GM21360 (cell line): ENCODE measurements at regions not wholly inside any gene's neighbourhood (a gene's known extent, or its start where the extent isn't known, plus 50 kb on each side); places are given as distances from the start of the nearest gene placed in this dataset.

Source experiments
- ATAC-seq: cut with Tn5 transposase; IDR thresholded peaks from one replicate; pipeline ENCODE4 v1.9.1; 2021; ENCODE audit warnings: mild to moderate bottlenecking, moderate library complexity; ENCODE audit not compliant: unreplicated experiment

DNA sequence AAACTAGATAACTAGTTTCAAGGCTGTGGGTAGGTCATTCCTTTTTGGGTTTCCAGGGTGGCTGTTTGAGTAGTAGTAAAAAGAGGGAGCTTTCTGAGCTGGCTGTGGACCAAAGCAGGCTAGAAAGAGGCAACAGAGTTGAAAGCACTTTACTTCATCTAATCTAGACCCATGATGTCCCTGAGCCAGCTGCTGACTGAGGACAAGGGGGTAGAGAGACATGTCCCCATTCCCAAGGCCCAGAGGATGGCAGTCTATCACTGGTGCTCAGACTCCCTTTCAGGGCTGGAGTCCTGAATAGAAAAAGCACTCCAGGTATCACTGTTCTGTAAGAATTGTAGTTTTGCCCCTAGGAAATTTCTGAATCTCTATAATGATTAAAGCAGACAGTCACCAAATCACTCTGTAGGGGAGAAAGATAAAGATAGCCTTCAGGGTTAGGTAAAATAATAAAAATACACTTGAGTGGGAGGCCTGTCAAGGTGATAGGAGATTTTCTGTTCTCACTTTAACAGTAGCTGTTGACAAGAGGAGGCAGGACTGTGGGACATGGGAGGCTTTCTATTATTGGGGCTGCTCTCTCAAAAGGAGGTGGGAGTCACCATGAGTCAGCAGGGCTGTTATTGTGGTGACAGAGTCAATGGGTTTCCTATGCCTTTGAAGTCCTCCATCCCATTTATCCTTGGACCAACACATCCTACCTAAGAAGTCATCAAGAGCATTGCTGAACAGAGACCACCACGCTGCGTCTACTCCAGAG lies 190.2 kb upstream of the MPHOSPH6 start:
- no peak for ATAC-seq

DNA sequence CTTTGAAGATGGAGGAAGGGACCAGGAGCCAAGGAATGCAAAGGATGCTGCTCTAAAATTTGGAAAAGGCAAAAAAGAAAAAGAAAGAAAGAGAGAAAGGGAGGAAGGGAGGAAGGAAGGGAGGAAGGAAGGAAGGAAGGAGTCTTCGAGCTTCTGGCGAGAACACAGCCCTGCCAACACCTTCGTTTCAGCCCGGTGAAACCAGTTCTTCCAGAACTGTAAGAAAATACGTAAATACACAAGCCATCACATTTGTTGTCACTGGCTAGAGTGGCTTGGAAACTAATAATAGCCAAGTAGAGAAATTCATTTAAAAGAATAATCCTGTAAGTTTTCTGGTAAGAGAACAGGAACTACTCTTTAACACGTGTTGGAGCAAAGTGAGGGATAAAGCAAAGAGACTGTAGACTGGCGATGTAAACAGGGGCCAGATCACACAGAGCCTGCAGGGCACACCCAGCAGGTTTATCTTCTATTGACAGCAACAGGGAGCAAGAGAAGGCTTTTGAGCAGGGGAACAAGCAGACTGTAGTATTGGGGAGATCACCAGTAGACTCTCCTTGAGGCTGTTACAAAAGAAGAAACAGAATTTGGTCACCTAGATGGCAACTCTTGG lies 188.7 kb upstream of the MPHOSPH6 start:
- no peak for ATAC-seq

DNA sequence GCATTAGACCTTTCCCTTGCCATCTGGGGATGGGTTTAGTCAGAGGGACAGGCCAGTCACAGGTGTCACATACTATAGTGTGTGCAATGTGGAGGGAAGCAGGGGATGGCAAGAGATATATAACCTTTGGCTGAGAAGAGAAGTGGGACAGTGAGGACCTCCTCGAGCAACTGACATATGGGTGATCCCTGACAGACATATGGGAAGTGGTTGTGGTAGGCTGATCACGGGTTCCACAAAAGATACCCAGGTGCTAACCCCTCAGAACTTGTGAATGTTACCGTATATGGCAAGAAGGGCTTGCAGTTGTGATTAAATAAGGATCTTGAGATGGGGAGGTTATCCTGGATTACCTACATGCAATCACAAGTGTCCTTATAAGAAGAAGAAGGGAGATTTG lies 188.1 kb upstream of the MPHOSPH6 start:
- ATAC-seq: no peak

DNA sequence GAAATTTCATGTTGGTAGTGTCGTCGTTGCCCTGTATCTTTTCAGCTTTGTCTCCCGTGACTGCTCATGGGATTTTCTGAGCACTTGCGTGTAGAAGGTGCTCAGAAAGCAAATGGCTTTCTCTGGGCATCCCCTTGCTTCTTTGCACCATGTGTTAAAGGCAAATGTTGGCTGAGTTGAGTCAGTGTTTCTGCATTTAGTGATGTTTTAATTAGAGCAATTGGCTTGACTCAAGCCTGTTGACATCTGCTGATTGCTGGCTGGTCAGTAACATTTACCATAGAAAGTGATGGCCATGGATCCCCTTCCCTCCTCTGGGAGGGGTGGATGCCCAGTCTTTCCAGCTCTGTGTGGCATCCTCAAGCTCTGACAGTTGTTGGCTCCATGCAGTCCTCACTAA lies 187.2 kb upstream of the MPHOSPH6 start:
- no peak for ATAC-seq

DNA sequence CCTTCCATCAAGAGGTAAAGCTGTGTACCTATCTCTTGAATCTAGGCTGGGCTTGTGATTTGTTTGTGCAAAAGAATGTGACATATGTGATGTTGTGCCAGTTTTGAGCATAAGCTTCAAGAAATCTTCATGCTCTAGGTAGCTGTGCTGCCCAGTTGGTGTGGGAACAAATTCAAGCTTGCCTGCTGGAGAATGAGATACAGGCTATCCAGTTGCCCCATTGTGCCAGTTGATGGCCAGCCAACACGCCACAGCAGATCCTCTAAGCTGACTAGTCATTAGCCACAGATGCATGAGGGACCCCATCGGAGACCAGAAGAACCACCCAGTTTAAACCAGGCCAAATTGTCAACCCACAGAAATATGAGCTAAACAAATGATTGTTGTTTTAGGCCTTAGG lies 180.5 kb upstream of the MPHOSPH6 start:
- ATAC-seq: no peak

DNA sequence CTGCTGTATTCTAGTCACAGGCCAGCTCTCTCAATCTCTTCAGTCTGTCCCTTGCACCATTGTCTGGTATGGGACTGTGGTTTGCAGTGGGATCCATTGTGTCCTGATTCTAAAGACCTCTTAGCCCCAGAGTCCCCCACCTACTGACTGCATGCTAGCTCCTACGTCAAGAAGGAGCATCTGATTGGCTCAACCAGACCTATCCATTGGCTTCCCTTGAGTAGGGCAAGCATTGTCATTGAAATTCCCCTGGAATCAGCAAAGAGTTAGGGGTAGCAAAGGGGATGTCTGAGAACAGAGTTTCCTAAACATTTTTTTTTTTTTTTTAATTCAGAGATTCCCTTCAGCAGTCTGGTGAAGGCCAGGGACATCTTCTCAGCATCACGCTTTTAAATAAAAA lies 175.3 kb upstream of the MPHOSPH6 start:
- no peak for ATAC-seq

DNA sequence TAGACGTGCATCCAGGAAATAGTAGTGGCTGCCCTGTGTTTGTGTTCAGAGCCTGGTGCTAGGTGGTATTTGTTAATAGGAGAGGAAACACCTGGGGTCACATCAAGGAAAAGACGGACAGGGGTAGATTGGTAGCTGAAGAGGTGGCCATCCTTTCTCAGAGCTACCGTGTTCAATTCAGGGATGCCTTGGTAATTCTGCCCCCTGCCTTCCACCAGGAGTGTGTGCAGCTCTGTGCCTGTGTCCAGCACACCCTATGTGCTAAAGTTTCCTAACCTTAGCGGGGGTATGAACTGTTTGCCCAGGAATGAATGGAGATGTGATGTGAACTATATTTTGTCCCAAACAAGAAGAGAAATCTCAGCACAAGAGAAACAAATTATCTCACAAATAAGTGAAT lies 174.1 kb upstream of the MPHOSPH6 start:
- no peak for ATAC-seq

DNA sequence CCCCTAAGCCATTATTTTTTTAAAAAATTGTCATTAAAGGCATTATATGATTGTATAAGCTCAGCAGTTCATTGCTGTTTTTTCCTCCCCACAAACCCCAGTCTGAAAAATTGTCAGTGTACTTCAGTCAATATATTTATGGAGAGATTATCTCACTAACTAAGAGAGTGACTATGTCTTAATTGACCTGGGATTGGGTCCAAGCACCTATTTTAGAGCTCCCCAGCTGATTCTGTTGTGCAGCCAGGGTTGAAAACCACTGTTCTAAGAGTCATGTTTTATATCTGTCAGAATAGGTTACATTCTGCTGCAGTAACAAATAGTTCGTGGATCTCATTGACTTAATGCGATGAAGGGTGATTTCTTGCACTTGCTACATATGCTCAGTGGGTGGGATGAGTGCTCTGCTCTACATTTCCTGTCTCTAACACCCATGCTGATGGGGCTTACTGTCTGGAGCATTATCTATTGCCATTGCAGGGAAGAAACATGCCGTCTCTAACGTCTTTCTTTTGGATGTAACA lies 171.2 kb upstream of the MPHOSPH6 start:
- no peak for ATAC-seq

DNA sequence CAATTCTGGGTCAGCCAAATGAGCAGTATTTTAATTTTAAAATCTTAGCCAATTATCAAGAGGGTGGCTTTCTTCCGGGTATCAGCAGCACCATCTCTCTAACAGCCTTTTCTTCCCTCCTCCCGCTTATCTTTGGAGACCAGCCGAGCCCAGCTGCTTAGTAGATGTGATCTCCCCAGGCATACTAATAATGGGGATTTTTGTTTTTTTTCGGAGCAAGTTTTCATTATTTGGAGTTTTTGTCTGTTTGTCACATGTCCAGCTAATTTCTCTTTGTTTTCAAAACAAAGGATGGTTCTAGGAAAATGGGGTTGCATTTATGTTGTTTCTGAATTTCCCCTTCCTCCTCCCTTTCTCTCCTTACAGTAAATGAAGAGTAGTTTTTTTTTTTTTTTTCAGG lies 170.5 kb upstream of the MPHOSPH6 start:
- ATAC-seq: no peak

DNA sequence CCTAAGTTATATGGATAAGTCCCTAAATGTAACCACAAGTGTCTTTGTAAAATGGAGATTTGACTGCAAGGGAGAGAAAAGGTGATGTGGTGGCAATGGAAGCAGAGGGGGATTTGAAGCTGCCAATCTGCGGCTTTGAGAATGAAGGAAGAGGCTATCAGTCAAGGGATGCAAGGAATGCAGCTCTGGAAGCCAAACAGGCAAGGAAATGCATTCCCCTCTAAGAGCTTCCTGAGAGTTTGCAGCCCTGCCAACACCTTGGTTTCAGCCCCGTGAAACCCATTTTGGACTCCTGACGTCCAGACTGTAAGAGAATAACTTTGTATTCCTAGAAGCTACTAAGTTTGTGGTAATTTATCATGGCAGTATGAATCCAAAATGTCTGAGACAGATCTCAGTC lies 167.3 kb upstream of the MPHOSPH6 start:
- ATAC-seq: no peak

DNA sequence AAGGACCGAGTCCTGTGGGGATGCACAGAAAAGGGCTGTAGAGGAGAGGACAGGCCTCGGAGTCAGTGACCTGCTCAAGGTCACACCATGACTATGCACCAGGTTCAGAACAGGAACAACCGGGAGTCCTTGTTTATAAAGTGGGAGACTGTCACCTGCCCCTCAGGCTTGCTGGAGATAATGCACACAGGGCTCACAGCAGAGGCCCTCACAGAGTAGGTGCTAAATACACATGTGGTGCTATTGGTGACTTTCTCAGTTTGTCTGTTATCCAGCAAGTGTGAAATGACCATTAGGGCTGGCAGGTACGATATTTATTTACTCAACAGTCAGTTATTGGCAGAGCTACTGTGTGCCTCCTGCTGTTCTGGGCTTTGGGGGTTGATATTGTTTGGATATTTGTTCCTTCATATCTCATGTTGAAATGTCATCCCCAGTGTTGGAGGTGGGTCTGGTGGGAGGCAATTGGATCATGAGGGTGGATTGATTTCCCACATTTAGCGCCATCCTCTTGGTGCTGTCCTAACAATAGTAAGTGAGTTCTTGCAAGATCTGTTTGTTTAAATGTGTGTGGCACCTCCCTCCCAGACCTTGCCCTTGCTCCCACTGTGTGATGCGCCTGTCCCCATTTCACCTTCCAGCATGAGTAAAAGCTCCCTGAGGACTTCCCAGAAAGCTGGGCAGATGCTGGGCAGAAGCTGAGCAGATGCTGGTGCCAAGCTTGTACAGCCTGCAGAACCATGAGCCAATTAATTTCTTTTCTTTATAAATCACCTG lies 162.1 kb upstream of the MPHOSPH6 start:
- ATAC-seq: no peak

DNA sequence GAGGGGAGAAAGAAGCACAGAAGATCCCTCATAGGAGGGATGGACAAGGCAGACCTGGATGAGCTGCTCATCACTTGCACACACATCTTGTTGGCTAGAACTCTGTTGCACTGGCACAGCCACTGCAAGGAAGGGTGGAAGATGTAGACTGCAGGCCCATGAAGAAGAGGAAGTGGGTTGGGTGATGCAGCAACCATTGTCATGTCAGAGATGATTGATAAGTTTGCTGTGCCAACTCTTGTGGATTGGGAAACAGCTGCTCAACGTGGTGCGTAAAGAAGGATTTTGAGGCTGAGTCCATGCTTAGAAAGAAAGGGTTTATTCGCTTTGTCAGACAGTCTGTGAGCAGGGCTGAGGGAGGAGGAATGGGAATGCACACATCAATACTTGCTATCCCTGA lies 161.4 kb upstream of the MPHOSPH6 start:
- ATAC-seq: no peak

DNA sequence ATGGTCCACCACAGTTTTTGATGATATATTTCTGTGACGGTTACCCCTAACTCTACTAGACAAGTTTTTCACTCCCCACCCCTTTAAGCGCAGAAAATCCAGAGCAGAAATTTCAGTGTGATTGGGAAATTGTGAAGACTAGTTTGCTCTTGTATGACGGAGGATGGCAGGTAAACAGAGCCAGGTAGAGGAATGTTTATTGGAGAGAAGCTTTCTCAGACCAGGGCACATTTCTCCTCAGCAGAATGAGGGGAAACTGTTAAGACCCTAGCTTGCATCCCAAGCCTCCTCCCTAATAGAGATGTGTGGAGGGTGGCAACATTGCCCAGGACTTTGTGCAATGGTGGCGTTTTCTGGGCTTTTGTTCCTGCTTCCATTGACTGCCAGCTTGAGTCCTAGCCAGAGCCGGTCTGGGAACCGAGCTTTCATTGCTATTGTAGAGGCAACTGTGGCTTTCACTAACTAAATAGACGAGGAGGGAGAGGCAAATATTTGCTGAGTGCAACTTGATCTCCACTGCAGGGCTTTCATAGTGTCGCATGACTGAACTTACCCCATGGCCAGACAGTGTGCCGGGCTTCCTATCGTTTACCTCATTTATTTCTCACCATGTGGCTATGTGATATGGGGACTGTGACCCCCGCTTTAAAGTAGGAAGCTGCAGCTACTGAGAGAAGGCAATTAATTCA lies 159.6 kb upstream of the MPHOSPH6 start:
- no peak for ATAC-seq

DNA sequence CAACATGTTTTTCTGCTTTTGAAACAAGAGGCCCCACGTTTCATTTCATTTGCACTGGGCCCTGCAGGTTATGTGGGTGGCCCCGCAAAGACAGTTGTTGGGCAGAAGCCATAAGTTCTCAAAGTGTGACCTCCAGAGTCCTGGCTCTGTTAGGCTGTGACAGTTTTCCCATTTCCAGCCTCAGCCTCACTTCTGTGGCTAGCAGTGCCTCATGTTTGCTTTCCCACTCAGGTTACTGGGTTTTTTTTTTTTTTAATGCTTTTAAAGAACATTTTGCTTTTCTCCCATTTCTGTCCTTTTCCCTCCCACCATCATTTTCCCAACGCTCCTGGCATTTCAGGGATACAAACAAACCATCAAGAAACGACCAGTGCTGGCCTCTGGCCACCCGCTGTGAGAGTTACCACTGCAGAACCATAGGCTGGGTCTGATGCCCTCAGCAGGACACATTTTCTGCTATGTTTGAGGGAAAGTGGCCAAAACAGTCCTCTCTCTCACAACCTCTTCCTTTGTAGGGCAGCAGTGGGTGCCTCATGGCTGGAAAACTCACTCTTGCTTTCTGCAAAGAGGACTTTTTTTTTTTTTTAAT lies 159.0 kb upstream of the MPHOSPH6 start:
- no peak for ATAC-seq

DNA sequence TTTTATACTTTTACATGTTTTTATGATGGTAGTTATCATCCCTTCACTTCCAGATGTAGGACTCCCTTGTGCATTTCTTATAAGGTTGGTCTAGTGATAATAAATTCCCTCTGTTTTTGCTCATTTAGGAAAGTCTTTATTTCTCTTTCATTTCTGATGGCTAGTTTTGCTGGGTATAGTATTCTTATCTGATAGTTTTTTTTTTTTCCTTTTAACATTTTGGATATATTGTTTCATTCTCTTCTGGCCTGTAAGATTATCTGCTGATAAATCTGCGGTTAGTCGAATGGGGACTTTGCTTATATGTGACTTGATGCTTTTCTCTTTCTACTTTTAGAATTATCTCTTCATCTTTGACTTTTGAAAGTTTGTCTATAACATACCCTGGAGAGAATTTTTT lies 153.1 kb upstream of the MPHOSPH6 start:
- ATAC-seq: no peak

DNA sequence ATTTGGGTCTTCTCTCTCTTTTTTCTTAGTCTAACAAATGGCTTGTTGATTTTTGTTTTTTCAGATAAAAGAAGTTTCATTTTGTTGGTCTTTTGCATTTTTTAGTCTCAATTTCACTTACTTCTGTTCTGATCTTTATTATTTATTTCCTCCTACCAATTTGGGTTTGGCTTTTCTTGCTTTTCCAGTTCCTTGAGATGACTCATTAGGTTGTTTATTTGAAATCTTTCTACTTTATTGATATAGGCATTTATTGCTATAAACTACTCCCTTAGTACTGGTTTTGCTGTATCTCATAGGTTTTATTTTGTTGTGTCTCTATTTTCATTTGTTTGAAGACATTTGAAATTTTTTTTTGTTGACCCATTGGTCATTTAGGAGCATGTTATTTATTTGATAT lies 152.2 kb upstream of the MPHOSPH6 start:
- ATAC-seq: no peak

DNA sequence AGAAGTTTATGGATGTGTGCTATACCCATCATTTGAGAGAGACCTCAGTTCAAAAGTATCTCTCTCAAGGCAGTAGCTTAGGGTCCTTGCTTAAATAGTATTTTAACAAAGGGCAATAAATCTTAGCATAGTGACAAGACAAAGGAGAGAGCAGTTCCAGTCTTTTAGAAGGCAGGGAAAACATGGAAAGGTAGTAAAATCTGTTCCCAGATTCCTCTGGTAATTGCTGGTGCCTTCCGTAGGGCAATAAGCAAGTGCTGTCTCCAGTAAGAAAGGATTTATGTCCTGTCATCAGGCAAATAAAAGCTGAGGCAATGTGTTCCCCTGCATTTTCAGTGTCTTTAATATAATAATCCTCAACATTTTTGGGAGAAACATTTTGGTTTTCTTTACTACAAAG lies 149.0 kb upstream of the MPHOSPH6 start:
- no peak for ATAC-seq

DNA sequence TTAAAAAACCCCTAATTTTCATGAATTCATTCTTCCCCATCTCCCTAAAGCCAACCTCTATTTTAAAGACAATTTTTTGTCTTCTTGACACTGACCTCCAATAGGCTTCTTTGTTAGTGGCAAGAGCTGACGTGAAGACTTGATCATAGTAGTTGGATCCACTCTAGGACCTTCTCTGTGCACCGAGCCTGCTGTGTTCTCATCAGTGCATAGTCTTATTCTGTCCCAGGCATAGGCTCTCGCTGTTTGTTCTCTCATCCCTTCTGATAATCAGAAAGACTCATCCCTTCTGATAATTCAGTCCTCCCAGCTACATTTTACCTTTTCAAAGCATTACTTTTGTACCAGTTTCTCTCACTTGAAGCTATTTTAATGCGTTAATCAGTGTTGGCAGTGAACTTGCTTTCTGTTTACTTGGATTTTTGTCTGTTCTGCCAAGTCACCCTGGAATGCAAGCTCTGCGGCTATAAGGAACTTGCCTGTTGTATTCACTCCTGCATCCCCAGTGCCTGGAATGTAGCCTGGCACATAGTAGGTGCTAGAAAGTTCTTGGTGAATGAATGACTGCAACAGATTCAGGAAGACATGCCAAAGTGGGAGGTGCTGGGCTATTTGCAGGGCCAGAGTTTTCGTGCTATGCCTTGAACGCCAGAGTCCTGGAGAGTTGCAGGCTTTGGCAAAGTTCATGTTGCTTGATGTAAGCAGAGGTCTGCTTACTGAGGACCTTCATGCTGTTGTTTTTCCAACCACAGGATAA lies 147.6 kb upstream of the MPHOSPH6 start:
- ATAC-seq: no peak

DNA sequence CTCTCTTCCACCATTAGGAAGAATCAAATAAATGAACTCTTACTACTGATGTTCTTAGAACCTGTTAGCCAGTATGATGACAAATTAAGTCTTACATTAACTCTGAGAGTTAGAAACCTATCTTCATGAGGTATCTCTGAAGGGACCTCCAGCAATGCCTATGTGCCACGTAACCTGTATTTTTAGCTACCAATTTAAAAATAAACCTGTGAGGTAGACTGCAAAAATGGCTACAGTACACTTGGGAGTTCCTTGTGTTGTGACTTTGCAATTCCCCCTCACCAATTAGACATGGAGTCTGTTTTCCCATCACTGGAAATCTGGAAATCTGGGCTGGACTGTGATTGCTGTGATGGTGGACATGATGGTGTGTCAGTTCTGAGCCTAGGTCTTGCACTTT lies 143.7 kb upstream of the MPHOSPH6 start:
- ATAC-seq: no peak

DNA sequence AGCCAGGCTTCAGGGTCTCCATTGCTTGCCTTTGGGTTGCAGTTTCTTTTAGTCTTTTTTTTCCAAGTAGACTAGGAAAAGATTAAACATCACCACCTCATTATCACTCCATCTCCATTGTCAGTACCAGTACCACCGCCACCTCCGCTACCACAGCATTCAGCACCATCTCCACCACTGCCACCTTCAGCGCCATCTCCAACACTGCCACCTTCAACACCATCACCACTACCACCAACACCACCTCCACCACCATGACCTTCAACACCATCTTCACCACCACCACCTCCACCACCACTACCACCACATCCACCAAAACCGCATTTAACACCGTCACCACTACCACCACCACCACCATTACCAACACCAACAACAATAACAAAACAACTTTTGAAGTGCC lies 141.5 kb upstream of the MPHOSPH6 start:
- no peak for ATAC-seq
